IPS-18a (cell line): ENCODE measurements at regions not wholly inside any gene's neighbourhood (a gene's known extent, or its start where the extent isn't known, plus 50 kb on each side); places are given as distances from the start of the nearest gene placed in this dataset.

Experiments
- H3K27ac ChIP-seq: one replicate; pipeline ENCODE4 v1.5.1; 2013; ENCODE audit warnings: low read length
- H3K27me3 ChIP-seq: one replicate; pipeline ENCODE4 v1.6.1; 2013; ENCODE audit warnings: mild to moderate bottlenecking, low read length; ENCODE audit not compliant: control insufficient read depth, insufficient read depth
- H3K36me3 ChIP-seq: one replicate; pipeline ENCODE4 v1.6.1; 2013; ENCODE audit warnings: low read depth, low read length; ENCODE audit not compliant: control insufficient read depth
- H3K4me1 ChIP-seq: one replicate; pipeline ENCODE4 v1.6.1; 2013; ENCODE audit warnings: low read depth, low read length; ENCODE audit not compliant: control insufficient read depth
- H3K4me3 ChIP-seq: one replicate; pipeline ENCODE4 v1.5.1; 2013; ENCODE audit warnings: low read length
- H3K9ac ChIP-seq: one replicate; pipeline ENCODE4 v1.6.1; 2013; ENCODE audit warnings: mild to moderate bottlenecking, low read length, moderate library complexity
- H3K9me3 ChIP-seq: one replicate; pipeline ENCODE4 v1.6.1; 2013; ENCODE audit warnings: low read depth, low read length; ENCODE audit not compliant: control insufficient read depth

- Histone ChIP-seq H3K4me3 (no peak overlapping the region), H3K27me3 (no peaks in the 10 kb centered on the region), H3K36me3 (no peaks in the 10 kb centered on the region), H3K9me3 (no peaks in the 10 kb centered on the region), H3K4me1 (no peaks in the 10 kb centered on the region), H3K27ac (no peak overlapping the region), H3K9ac (no peak overlapping the region)
Observed at GRCh38 chr17:77608431-77608830, 350.1 kb upstream of the TNRC6C start.

GRCh38 chr17:77609553-77610517 lies 348.7 kb upstream of the TNRC6C start:
- Histone ChIP-seq H3K9ac (no peak overlapping the region), H3K27ac (no peak overlapping the region), H3K4me3 (no peak overlapping the region), H3K27me3 (no peaks in the 10 kb centered on the region), H3K9me3 (no peaks in the 10 kb centered on the region), H3K36me3 (no peaks in the 10 kb centered on the region), H3K4me1 (no peaks in the 10 kb centered on the region)

GRCh38 chr17:77610518-77610893 lies 348.0 kb upstream of the TNRC6C start:
- Histone ChIP-seq H3K27me3 (no peaks in the 10 kb centered on the region), H3K4me1 (no peaks in the 10 kb centered on the region), H3K4me3 (no peak overlapping the region), H3K9ac (no peak overlapping the region), H3K27ac (no peak overlapping the region), H3K36me3 (no peaks in the 10 kb centered on the region), H3K9me3 (no peaks in the 10 kb centered on the region)

- no peaks in the 10 kb centered on the region for H3K27me3 ChIP-seq
Observed at GRCh38 chr17:77610972-77611521, 347.5 kb upstream of the TNRC6C start.

GRCh38 chr17:77611791-77612502 lies 346.6 kb upstream of the TNRC6C start:
- Histone ChIP-seq H3K9me3 (no peaks in the 10 kb centered on the region), H3K4me1 (peaks cover 6% of the 10 kb centered on the region), H3K27ac (no peak overlapping the region), H3K4me3 (no peak overlapping the region), H3K36me3 (no peaks in the 10 kb centered on the region), H3K27me3 (no peaks in the 10 kb centered on the region), H3K9ac (no peak overlapping the region)

More at GRCh38 chr17:77610972-77611521, 347.5 kb upstream of the TNRC6C start:
- no peaks in the 10 kb centered on the region for H3K36me3 ChIP-seq
- H3K4me1 ChIP-seq, result no peaks in the 10 kb centered on the region
- H3K27ac ChIP-seq, result no peak overlapping the region
- H3K9me3 ChIP-seq, result no peaks in the 10 kb centered on the region
- no peak overlapping the region for H3K4me3 ChIP-seq
- no peak overlapping the region for H3K9ac ChIP-seq

GRCh38 chr17:77613218-77613617 lies 345.3 kb upstream of the TNRC6C start:
- Histone ChIP-seq H3K27ac (no peak overlapping the region), H3K4me3 (no peak overlapping the region)

GRCh38 chr17:77613627-77614026 lies 344.9 kb upstream of the TNRC6C start:
- peaks cover 6% of the 10 kb centered on the region for H3K4me1 ChIP-seq
- H3K27me3 ChIP-seq, result no peaks in the 10 kb centered on the region
- H3K9ac ChIP-seq, result no peak overlapping the region
- no peak overlapping the region for H3K27ac ChIP-seq
- H3K4me3 ChIP-seq, result no peak overlapping the region
- H3K9me3 ChIP-seq, result no peaks in the 10 kb centered on the region
- H3K36me3 ChIP-seq, result no peaks in the 10 kb centered on the region

More at GRCh38 chr17:77613218-77613617, 345.3 kb upstream of the TNRC6C start:
- Histone ChIP-seq H3K9me3 (no peaks in the 10 kb centered on the region), H3K36me3 (no peaks in the 10 kb centered on the region), H3K4me1 (peaks cover 6% of the 10 kb centered on the region), H3K9ac (no peak overlapping the region), H3K27me3 (no peaks in the 10 kb centered on the region)

GRCh38 chr17:77615703-77616253 lies 342.7 kb upstream of the TNRC6C start:
- no peaks in the 10 kb centered on the region for H3K9me3 ChIP-seq
- no peaks in the 10 kb centered on the region for H3K27me3 ChIP-seq
- H3K36me3 ChIP-seq, result no peaks in the 10 kb centered on the region
- no peak overlapping the region for H3K4me3 ChIP-seq
- H3K4me1 ChIP-seq, result peaks cover 6% of the 10 kb centered on the region
- H3K27ac ChIP-seq, result no peak overlapping the region
- H3K9ac ChIP-seq, result no peak overlapping the region

- Histone ChIP-seq H3K27me3 (no peaks in the 10 kb centered on the region), H3K9ac (no peak overlapping the region), H3K27ac (no peak overlapping the region), H3K9me3 (no peaks in the 10 kb centered on the region), H3K4me3 (no peak overlapping the region), H3K36me3 (no peaks in the 10 kb centered on the region), H3K4me1 (peaks cover 6% of the 10 kb centered on the region)
Observed at GRCh38 chr17:77616254-77616731, 342.2 kb upstream of the TNRC6C start.

- H3K4me1 ChIP-seq, result peaks cover 6% of the 10 kb centered on the region
- no peak overlapping the region for H3K4me3 ChIP-seq
- H3K9ac ChIP-seq, result no peak overlapping the region
- H3K9me3 ChIP-seq, result no peaks in the 10 kb centered on the region
- H3K36me3 ChIP-seq, result no peaks in the 10 kb centered on the region
- no peak overlapping the region for H3K27ac ChIP-seq
- H3K27me3 ChIP-seq, result no peaks in the 10 kb centered on the region
Observed at GRCh38 chr17:77617516-77617915, 341.0 kb upstream of the TNRC6C start.

- no peaks in the 10 kb centered on the region for H3K27me3 ChIP-seq
Observed at GRCh38 chr17:77618173-77618572, 340.3 kb upstream of the TNRC6C start.

More at GRCh38 chr17:77618173-77618572, 340.3 kb upstream of the TNRC6C start:
- peaks cover 6% of the 10 kb centered on the region for H3K4me1 ChIP-seq
- H3K36me3 ChIP-seq, result no peaks in the 10 kb centered on the region
- H3K4me3 ChIP-seq, result no peak overlapping the region
- no peak overlapping the region for H3K27ac ChIP-seq
- H3K9ac ChIP-seq, result no peak overlapping the region
- H3K9me3 ChIP-seq, result no peaks in the 10 kb centered on the region
